ENCODE measurements at regions not wholly inside any gene's neighbourhood (a gene's known extent, or its start where the extent isn't known, plus 50 kb on each side); places are given as distances from the start of the nearest gene placed in this dataset.

DNA sequence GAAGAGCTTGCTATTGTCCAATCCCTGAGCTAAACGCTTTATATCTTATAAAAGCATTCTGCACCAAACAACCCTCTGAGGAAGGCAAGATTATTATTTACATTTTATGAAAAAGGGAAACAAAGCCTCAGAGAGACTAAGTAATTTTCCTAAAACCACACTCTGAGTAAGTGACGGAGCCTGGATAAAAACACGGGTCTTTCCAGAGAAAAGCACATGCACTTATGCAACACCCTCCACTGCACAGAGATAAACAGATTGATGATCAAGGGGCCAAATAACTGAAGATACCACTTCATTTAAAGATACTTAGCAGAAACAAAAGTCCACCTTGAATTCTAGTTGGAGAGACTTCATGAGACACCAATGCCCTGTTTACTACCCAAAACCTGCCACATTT is 214.7 kb upstream of the PDE10A start:
- no peak for DNase-seq (ENCODE audit: low read depth in 2 of 2)

DNA sequence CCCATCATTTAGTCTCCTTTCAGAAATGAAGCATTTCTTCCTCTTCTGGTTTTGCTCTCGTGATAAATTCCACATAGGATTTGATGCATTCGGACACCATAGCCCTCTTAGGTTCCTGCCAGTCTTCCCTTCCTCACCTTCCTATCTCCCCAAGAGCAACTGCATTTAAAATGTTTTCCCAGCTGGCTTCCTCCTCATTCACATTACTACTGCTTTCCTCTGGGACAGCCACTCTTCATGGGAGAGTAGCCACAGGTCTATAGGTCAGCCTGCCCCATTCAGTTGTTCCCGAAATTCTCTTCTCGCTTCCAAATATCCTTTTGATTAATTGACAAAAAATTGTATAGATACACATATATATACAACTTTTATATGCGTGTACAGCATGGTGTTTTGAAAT is 214.2 kb upstream of the PDE10A start:
- no peak for DNase-seq (ENCODE audit: low read depth in 2 of 2)

DNA sequence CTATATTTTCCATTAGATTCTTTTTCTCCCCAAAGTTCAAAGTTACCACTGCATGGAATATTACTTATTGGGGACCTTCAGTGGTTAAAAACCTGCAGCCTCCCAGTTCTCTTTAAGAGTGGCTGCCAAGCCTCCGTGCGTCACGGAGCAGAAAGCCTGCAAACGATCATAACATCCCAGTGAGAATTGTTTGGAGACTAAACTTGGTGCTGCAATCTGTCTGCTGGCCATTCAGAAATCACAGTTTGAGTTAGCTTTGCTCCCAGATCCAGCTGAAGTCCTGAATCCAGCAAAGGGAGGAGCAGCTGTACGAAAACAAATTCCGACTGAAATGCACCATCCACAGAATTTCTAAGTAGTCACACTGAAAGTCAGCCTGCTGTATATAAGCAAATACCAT is 213.5 kb upstream of the PDE10A start:
- DNase-seq (ENCODE audit: low read depth in 2 of 2), result no peak

DNA sequence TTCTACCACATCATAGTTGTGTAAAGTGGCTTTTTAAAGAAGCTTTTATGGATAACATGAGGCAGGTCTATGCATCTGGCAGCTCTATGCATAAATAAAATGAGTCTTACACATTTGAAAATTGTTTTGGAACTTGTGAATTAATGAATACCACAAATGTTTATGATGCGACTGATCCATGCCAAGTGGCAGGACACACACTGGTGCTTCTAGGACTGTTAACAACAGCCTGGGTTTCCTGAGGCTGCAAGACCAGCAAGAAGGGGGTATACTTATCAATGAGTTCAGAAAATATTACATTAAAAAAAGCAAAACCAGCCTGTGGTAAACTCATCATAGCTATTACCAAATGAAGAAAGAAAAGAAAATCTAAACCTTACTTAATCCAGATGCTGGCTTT is 212.9 kb upstream of the PDE10A start:
- no peak for DNase-seq (ENCODE audit: low read depth in 2 of 2)

DNA sequence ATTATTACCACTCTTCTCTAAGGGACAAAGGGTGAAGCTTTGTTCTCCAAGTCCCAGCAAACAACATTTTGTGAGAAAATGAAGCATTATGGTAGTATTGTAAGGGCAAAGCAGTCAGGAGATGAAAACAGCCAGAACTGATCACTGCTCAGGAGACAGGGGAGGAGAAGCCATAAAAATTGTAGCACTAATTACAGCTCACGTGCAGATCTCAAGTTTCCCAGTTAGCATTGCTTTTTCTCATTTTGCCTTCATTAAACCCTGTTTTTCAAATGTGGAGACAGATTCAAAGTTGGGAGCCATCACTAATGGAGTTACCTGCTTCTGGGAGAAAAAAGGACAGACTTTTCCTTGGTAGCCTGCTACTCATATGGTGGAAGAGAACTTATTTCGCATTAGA is 210.9 kb upstream of the PDE10A start:
- no peak for DNase-seq (ENCODE audit: low read depth in 2 of 2)

DNA sequence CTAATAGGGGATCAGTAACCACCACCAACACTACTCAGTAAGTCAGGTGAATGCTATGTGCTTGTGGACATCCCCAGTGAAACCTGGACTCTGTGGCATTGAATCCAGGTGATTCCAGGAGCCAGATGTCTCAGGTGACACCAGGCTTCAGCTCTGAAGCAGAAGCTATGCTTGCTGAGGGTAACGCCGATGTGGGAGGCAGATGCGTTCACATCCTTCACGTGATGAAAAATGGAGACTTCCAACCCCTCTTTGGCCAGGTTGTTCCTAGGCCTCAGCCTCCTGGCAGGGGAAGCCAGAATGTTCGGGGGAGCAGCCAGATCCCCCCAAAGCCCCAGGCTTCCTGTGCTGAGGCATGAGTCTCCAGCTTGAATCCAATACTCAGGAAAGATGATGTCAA is 209.8 kb upstream of the PDE10A start:
- no peak for DNase-seq (ENCODE audit: low read depth in 2 of 2)

DNA sequence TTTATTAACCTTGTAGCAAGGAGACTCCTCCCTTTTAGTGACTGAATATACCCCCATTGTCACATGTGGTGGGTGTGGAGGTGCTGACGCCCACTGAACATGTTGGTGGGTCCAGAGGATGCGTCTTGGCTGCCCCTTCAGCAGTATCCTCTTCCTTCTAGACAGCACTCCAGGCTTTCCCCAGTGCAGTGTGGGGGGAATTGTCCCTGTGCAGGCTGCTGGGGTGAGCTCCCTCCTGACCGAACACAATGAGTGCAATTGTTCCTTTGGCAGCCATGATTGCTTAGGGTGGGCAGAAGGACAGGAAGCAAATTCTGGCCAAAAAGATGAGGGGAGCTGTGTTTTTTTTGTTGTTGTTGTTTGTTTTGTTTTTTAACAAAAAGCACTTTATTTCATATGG is 209.3 kb upstream of the PDE10A start:
- DNase-seq (ENCODE audit: low read depth in 2 of 2), result no peak

DNA sequence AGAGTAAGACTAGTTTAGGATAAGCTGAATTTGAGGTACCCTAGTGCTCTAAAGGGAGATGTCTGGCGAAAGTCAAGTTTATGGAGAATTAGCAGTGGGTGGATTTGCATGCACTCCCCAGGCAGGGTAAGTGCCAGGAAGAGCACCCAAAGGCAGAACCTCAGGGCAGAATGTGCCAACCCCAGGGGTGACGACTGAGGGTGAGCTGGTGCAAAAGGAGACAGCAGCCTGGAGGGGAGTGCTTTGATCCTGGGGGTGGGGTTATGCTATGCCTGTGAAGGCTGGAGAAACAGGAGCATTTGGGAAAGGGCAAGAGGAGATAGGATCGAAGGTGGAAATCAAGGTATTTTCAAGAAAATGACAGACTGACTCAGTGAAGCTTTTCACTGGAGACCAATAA is 208.5 kb upstream of the PDE10A start:
- no peak for DNase-seq (ENCODE audit: low read depth in 2 of 2)

DNA sequence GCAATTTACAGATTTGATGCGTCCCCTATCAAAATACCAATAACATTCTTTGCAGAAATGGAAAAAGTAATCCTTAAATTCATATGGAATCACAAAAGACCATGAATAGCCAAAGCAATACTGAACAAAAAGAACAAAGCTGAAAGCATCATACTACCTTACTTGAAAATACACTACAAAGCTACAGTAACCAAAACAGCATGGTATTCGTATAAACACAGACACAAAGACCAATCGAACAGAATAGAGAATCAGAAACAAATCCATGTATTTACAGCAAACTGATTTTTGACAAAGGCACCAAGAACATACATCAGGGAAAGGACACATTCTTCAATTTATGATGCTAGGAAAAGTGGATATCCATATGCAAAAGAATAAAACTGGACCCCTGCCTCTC is 206.5 kb upstream of the PDE10A start:
- no peak for DNase-seq (ENCODE audit: low read depth in 2 of 2)

DNA sequence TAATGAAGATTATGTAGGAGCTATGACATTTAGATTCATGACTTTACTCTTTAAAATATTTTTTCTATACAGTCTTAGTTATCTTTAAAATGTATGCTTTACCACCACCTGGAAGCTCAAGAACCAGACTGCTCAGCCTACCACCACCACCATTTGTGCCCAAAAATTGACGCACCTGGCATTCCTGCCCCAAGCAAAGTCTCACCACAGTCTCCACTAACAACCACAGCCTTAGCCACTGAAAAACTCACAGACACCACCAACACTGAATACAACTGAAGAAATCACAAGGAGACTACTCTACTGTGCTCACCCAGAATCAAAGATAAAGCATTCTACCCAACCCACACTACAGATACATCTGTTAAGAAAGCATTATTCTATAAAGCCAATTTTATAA is 201.9 kb upstream of the PDE10A start:
- DNase-seq (ENCODE audit: low read depth in 2 of 2), result no peak

DNA sequence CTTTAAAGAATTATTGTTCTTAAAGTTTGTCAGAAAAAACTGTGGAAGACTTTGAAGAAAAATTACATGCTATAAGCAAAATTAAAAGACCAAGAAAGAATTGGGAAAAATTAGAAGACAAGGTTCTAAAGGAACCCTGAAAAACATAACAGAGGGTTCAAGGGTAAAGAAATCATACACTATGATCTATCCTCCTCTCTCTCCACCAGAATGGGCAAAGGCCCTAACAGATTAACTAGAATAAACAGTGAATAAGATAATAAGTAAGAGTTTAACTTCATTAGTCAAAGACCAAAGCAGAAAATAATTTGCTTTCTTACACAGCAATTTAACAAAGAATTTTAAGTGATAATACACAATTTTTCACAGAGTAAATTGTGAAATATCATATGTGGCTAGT is 201.2 kb upstream of the PDE10A start:
- DNase-seq (ENCODE audit: low read depth in 2 of 2), result no peak

DNA sequence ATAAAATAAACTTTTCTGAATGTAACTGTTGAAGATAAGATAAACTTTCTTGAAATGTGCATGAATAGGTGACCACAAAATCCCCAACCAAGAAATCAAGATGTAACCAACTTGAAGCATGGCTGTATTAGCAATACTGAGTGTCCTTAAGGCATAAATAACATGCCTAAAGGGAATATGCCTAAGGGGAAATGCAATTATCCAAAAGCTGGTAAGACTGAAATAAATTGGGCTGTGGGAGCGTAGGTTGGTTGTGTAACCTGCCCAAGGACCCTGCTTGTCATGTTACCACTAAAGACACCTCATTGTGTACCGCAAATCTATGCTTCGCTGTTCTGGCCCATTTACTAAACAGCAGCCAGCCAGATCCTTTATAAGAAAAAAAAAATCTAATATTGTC is 200.8 kb upstream of the PDE10A start:
- DNase-seq (ENCODE audit: low read depth in 2 of 2), result no peak

DNA sequence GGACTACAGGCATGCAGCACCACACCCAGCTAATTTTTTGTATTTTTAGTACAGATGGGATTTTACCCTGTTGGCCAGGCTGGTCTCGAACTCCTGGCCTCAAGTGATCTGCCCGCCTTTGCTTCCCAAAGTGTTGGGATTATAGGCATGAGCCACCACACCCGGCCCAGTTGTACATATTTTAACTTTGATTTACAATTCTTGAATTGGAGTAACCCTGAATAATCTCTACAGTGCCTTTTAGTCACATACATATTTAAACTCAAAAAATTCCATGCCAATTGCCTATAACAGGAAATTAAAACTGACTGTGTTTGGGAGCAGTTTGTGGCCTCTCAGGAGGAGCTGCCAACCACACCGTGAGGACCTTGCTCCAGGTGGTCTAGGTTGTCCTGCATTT is 199.8 kb upstream of the PDE10A start:
- no peak for DNase-seq (ENCODE audit: low read depth in 2 of 2)

DNA sequence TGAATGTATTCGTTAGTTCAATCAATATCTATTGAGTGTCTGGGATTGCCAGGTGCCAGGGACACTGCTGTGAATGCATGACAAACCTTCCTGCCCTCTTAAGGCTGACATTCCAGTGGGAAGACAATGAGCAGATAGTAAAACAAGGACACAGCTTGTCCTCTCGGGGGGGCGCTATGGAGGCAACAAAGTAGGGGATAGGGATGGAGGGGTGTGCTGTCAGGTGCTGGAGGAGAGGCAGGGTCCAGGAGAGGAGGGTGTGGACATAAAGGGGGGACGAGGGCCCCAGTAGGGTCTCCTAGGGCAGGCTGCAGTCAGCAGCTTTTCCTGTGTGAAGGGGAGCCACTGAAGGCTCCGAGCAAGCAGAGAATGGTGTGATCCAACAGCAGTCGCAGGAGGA is 198.2 kb upstream of the PDE10A start:
- DNase-seq (ENCODE audit: low read depth in 2 of 2), result no peak

DNA sequence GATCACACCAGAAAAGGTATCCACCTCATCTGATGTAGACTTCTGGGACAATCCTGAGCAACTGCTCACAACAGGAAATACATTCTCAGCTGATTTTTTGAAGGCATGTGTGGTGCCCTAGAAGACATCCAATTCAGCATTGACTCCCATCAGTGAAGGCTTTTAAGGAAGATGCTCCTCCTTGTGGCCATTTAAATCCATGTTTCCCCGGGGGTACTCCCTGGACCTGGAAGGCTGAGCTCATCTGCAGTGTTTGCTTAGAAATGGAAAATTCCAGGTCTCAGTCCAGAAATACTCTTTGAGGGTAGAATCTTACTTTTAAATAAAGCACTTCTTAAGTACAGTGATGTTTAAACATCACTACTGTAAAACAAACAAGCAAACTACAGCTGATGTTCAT is 195.5 kb upstream of the PDE10A start:
- peak; percentile 8 to 11 for DNase-seq (ENCODE audit: low read depth in 2 of 2)

DNA sequence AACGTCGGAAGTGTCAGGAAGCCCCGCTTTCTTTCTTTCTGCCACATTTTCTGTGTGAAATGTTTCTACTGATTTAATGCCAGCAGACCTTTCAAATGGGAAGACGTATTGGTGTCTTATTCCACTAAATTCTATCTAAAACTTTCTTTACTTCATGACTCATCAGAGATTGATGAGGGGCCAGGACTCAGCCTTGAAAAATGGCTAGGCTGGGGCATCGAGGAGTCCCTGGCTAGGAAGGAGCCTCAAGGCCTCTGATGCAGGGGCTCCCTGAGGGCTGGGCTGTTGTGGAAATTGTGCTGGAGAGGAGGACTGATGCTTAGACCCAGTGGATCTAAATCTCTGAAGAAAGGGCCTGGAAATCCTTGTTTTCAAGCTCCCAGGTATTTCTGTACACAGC is 192.8 kb upstream of the PDE10A start:
- DNase-seq (ENCODE audit: low read depth in 2 of 2), result no peak

DNA sequence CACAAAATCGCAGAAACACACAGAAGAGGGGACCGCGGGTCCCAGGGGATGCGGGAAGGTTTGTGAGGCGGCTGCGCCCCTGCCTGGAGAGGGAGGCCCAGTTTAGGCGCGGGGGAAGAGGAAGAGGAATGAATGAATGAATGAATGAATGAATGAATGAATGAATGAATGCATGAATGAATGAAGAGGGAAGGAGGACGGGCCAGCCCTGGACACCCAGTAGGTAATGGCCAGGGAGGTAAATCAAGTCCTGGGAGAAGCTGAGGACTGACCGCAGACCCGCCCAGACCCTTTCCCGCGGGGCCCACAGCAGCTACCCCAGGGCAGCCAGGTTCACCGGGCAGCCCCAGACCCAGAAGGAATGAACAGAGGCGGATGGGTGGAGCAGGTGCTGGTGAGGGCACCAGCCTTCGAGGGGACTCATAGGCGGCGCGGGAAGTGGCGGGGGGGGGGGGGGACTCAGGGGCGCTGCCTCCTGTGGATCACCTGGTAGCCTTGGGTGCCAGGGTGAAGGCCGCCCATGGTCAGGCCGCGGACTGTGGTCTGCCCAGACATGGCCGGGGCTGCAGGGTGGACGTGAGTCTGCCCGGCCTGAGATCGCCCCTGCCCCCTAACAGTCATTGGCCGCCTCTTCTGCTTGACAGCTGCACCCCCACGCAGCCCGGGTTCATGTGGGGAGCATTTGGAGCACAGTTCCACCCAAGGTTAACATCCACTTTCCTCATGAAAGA is 192.0 kb upstream of the PDE10A start:
- no peak for DNase-seq (ENCODE audit: low read depth in 2 of 2)

DNA sequence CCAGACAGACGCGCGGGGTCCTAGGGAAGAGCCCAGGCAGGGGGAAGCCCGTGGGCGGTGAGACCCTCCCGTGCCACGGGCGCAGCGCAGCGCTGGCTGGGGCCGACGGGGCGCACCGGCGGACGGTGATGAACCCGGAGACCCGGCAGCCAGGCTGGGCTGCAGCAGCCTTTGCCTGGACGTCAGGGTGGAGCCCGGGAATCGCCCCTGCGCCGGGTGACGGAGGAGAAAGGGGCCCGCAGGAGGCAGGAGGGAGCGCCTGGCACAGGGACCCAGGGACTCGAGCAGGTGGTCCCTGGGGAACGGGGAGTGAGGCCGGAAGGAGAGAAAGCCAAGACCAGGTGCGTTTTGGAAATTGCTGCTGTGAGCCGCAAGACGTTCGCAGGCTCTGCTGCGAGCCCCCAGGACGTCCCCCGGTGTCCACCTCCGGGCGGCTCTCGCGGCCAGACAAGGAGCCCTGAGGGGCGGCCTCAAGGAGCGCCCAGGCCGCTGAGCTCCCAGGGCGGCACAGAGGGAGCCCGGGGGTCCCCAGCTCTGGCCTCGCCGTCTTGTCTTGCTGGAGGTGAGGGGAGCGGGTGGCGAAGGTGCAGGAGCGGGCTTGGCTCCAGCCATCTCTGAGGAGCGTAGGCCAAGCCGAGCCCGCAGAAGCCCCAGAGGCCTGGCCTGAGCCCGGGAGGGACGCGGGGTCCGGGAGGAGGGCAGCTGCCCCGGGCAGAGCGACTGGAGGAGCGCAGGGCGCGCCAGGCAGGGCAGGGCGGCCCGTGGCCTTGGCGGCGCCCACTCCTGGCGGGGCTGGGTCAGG is 191.2 kb upstream of the PDE10A start:
- no peak for DNase-seq (ENCODE audit: low read depth in 2 of 2)

DNA sequence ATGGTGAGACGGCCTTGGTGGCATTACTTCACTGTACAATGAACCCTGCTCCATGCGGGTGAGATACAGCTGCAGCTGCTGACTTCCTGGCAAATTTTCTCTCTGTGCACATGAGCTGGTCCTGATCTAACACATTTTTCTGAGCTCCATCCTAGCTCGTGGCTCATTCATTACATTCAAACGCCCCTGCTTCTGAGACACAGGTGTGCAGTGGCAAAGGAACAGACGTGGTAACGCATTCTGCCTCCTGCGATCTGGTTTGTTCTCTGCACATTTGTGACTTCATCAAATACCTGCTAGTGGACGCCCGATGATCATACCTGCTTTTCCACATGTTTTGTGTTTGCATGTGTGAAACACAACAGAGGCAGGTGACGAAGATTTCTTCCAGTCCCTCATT is 189.6 kb upstream of the PDE10A start:
- DNase-seq (ENCODE audit: low read depth in 2 of 2), result no peak

DNA sequence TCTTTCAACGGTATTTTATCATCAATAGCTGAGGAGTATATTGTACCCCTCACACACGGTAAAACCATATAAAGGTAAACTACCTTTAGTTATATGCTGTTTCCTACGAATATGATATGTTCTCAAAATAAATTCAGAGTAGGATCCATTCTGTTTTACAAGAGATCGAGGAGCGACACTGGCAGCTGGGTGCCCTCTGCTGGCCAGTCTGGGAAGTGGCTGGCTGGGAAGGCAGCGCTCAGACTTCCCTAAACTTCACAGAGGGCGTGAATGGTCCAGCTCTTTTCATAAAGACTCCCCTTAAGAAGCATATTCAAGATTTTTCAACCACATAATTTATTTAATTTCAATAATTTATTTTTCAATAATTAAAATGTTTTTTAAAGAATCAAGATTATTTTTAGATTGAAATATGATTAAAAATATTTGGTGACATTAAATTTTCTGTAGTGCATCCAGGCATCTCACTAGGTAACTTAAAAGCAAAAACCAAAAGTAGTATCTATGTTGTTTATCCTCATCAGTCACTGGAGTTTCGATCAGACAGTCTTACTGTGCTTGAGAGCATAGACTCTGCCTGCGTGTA is 187.5 kb upstream of the PDE10A start:
- DNase-seq (ENCODE audit: low read depth in 2 of 2), result peak; percentile 62 to 80

DNA sequence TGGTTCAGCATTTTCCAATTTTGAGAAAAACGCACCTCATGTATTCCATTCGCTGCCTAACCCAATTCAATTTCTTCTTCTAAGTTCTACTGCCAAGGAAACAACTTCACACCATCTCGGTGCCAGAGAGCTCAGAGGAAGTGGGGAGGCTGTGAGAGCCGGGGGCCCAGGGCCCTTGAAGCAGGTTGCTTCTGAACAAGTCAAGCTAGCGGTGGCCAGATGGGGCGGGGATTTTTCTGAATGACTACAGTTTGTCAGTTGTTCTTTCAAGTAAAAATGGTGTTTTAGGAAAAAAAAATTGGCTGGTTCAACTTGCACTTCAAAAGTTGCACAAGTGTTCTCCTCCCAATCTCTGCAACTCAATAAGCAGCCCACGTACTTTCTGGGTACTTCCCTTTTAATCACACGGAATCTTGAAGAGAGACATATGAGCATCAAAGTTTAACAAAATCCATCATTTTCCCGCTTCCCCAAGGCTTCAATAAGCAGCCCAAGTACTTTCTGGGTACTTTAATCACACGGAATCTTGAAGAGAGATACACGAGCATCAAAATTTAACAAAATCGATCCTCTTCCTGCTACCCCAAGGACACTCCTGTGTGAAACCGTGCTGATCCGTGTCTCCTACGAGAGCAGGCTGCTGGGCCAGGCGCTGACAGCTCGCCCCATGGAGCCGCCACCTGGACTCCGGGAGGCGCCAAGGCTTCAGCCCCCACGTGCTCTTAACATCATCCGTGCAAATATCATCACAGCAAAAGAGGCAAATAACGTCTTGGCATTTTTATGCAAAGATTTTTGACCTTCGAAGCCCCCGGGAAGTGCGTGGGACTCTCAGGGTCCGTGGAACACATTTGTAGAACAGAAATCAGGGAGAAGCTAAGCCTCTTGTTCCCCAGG is 186.7 kb upstream of the PDE10A start:
- DNase-seq (ENCODE audit: low read depth in 2 of 2), result no peak

DNA sequence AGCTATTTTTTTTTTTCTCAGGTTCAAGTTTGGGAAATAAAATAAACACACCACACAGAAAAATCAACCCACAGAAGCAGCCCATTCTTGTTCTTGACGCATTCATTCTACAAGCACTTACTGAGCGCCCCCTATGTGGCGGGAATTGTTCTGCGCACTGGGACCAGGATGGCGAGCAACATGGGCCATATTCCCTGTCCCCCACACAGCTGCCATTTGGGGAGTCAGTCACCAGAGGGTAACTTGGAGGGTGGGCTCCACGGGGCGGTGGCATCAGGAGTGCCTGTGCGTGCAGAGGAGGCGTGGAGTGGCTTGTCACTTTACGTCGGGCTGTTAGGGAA is 185.0 kb upstream of the PDE10A start:
- DNase-seq (ENCODE audit: low read depth in 2 of 2), result no peak

Data from lung microvascular endothelial cell (primary cell).